Endodermal cell (in vitro differentiated cells): ENCODE measurements at regions not wholly inside any gene's neighbourhood (a gene's known extent, or its start where the extent isn't known, plus 50 kb on each side); places are given as distances from the start of the nearest gene placed in this dataset.

ENCODE experiments used
- DNase-seq: peaks from one replicate; pipeline ENCODE4 v3.0.0-alpha.2; 2017
- H3K27ac ChIP-seq: 2 replicates; pipeline ENCODE4 v1.5.1; 2013; ENCODE audit warnings: mild to moderate bottlenecking, low read depth, low read length, moderate library complexity
- H3K27me3 ChIP-seq: 2 replicates; pipeline ENCODE4 v1.6.1; 2013; ENCODE audit warnings: mild to moderate bottlenecking, low read length, moderate library complexity; ENCODE audit not compliant: insufficient read depth, control insufficient read depth, poor library complexity, severe bottlenecking
- H3K36me3 ChIP-seq: 2 replicates; pipeline ENCODE4 v1.7.0; 2013; ENCODE audit warnings: mild to moderate bottlenecking, low read length, moderate library complexity; ENCODE audit not compliant: control insufficient read depth, insufficient read depth
- H3K4me1 ChIP-seq: one replicate; pipeline ENCODE4 v1.7.0; 2013; ENCODE audit warnings: low read length; ENCODE audit not compliant: control insufficient read depth, insufficient read depth
- H3K4me3 ChIP-seq: 2 replicates; pipeline ENCODE4 v1.5.1; 2013; ENCODE audit warnings: mild to moderate bottlenecking, low read length, moderate library complexity
- H3K9ac ChIP-seq: 2 replicates; pipeline ENCODE4 v1.6.1; 2013; ENCODE audit warnings: mild to moderate bottlenecking, low read length, moderate library complexity; ENCODE audit not compliant: poor library complexity, severe bottlenecking; ENCODE audit errors: extremely low read depth
- H3K9me3 ChIP-seq: 2 replicates; pipeline ENCODE4 v1.6.1; 2013; ENCODE audit warnings: mild to moderate bottlenecking, low read length, moderate library complexity; ENCODE audit not compliant: control insufficient read depth
- H3K27ac Mint-ChIP-seq: 2 replicates; pipeline ENCODE4 v1.8.0; 2020; ENCODE audit warnings: mixed read lengths
- H3K27me3 Mint-ChIP-seq: 2 replicates; pipeline ENCODE4 v1.8.0; 2021; ENCODE audit warnings: mild to moderate bottlenecking, mixed read lengths; ENCODE audit not compliant: insufficient read depth
- H3K36me3 Mint-ChIP-seq: 2 replicates; pipeline ENCODE4 v1.8.0; 2020; ENCODE audit warnings: low read depth, mixed read lengths
- H3K4me1 Mint-ChIP-seq: 2 replicates; pipeline ENCODE4 v1.8.0; 2020; ENCODE audit warnings: mixed read lengths
- H3K4me3 Mint-ChIP-seq: 2 replicates; pipeline ENCODE4 v1.8.0; 2020; ENCODE audit warnings: mild to moderate bottlenecking, moderate library complexity, mixed read lengths
- H3K9me3 Mint-ChIP-seq: 2 replicates; pipeline ENCODE4 v1.8.0; 2020; ENCODE audit warnings: mild to moderate bottlenecking, mixed read lengths
- CTCF ChIP-seq: fragments of 200-600 bp; sonication (generic); conservative IDR thresholded peaks from 2 replicates; pipeline ENCODE4 v1.5.0; 2021; ENCODE audit warnings: antibody characterized with exemption, mild to moderate bottlenecking
- WGBS, 2 experiments: methylation state at CpG; one replicate each; pipeline versions ENCODE4 v1.1.5 to v1.1.7; 2013; ENCODE audit warnings: missing lambda C conversion rate in 2 of 2, mixed read lengths in 1 of 2; ENCODE audit not compliant: insufficient coverage in 1 of 2, insufficient read length in 1 of 2; 5-methylcytosine and 5-hydroxymethylcytosine counted together

- no peak overlapping the region for H3K27ac ChIP-seq
- Mint-ChIP-seq H3K36me3 (peaks cover 16% of the 10 kb centered on the region), H3K27me3 (no peaks in the 10 kb centered on the region), H3K4me1 (no peaks in the 10 kb centered on the region), H3K9me3 (no peaks in the 10 kb centered on the region), H3K4me3 (no peak overlapping the region), H3K27ac (no peak overlapping the region)
- H3K27me3 ChIP-seq: no peaks in the 10 kb centered on the region
- H3K4me1 ChIP-seq: no peaks in the 10 kb centered on the region
- no peak for TF ChIP-seq CTCF
- no peak overlapping the region for H3K9ac ChIP-seq
- no peak overlapping the region for H3K4me3 ChIP-seq
- WGBS, 2 experiments: 98 to 100% methylated on average over 1 of the region's 1 CpG
- no peak for DNase-seq
- H3K9me3 ChIP-seq: no peaks in the 10 kb centered on the region
- H3K36me3 ChIP-seq: no peaks in the 10 kb centered on the region
These were observed 499.8 kb upstream of the CD180 start for GRCh38 chr5:67696446-67696845.

GRCh38 chr5:67695369-67695768, 498.8 kb upstream of the CD180 start:
- Histone ChIP-seq H3K27ac (no peak overlapping the region), H3K9ac (no peak overlapping the region), H3K27me3 (no peaks in the 10 kb centered on the region), H3K4me1 (no peaks in the 10 kb centered on the region), H3K4me3 (no peak overlapping the region), H3K9me3 (no peaks in the 10 kb centered on the region), H3K36me3 (no peaks in the 10 kb centered on the region)
- Mint-ChIP-seq H3K36me3 (peaks cover 17% of the 10 kb centered on the region), H3K4me3 (no peak overlapping the region), H3K4me1 (no peaks in the 10 kb centered on the region), H3K27me3 (no peaks in the 10 kb centered on the region), H3K9me3 (no peaks in the 10 kb centered on the region), H3K27ac (no peak overlapping the region)
- WGBS, 2 experiments: 74 to 80% methylated on average over 1 of the region's 1 CpG
- TF ChIP-seq CTCF: no peak
- DNase-seq: no peak

GRCh38 chr5:67694810-67695191, 498.2 kb upstream of the CD180 start:
- no peaks in the 10 kb centered on the region for H3K4me1 ChIP-seq
- H3K27ac ChIP-seq: no peak overlapping the region
- no peak overlapping the region for H3K4me3 ChIP-seq
- DNase-seq: no peak
- 81 to 88% methylated on average over 1 to 3 of the region's 3 CpGs for WGBS, 2 experiments
- Mint-ChIP-seq H3K9me3 (peaks cover 3% of the 10 kb centered on the region), H3K4me3 (no peak overlapping the region), H3K36me3 (peaks cover 21% of the 10 kb centered on the region), H3K4me1 (no peaks in the 10 kb centered on the region), H3K27ac (no peak overlapping the region), H3K27me3 (no peaks in the 10 kb centered on the region)
- TF ChIP-seq CTCF: no peak
- no peaks in the 10 kb centered on the region for H3K36me3 ChIP-seq
- no peaks in the 10 kb centered on the region for H3K27me3 ChIP-seq
- no peaks in the 10 kb centered on the region for H3K9me3 ChIP-seq
- no peak overlapping the region for H3K9ac ChIP-seq
